M059J (cell line): ENCODE measurements at regions not wholly inside any gene's neighbourhood (a gene's known extent, or its start where the extent isn't known, plus 50 kb on each side); places are given as distances from the start of the nearest gene placed in this dataset.

Experiments used
- DNase-seq: peaks from one replicate; pipeline ENCODE4 v3.0.0-alpha.2; 2012; ENCODE audit warnings: low read depth

GRCh38 chr1:5475572-5475971 is 516.7 kb downstream of the NPHP4 start:
- DNase-seq: no peak

GRCh38 chr1:5473268-5473667 is 519.0 kb downstream of the NPHP4 start:
- no peak for DNase-seq

- peak; percentile 74 for DNase-seq
Measured at GRCh38 chr1:5466487-5466886, 525.7 kb downstream of the NPHP4 start.

GRCh38 chr1:5465281-5465711 is 526.9 kb downstream of the NPHP4 start:
- peak; percentile 34 for DNase-seq

GRCh38 chr1:5464366-5464765 is 527.9 kb downstream of the NPHP4 start:
- DNase-seq: peak; percentile 50

GRCh38 chr1:5460974-5461373 is 531.3 kb downstream of the NPHP4 start:
- no peak for DNase-seq

GRCh38 chr1:5459839-5460610 is 532.2 kb downstream of the NPHP4 start:
- no peak for DNase-seq

GRCh38 chr1:5458248-5458647 is 534.0 kb downstream of the NPHP4 start:
- DNase-seq: no peak

- DNase-seq: peak; percentile 25
Measured at GRCh38 chr1:5456090-5456811, 536.0 kb downstream of the NPHP4 start.

- no peak for DNase-seq
Measured at GRCh38 chr1:5455651-5456050, 536.6 kb downstream of the NPHP4 start.

- DNase-seq: peak; percentile 44
Measured at GRCh38 chr1:5455056-5455455, 537.2 kb downstream of the NPHP4 start.

GRCh38 chr1:5453347-5453746 is 538.9 kb downstream of the NPHP4 start:
- no peak for DNase-seq

- DNase-seq: no peak
Measured at GRCh38 chr1:5451671-5452070, 540.6 kb downstream of the NPHP4 start.

- DNase-seq: no peak
Measured at GRCh38 chr1:5448486-5448885, 543.7 kb downstream of the NPHP4 start.

- DNase-seq: no peak
Measured at GRCh38 chr1:5447503-5447960, 544.7 kb downstream of the NPHP4 start.

- no peak for DNase-seq
Measured at GRCh38 chr1:5444396-5444795, 547.8 kb downstream of the NPHP4 start.

- DNase-seq: no peak
Measured at GRCh38 chr1:5436808-5437207, 555.4 kb downstream of the NPHP4 start.

GRCh38 chr1:5435414-5435813 is 556.8 kb downstream of the NPHP4 start:
- DNase-seq: no peak

- no peak for DNase-seq
Measured at GRCh38 chr1:5432436-5432835, 559.8 kb downstream of the NPHP4 start.

GRCh38 chr1:5430911-5431697 is 561.1 kb downstream of the NPHP4 start:
- no peak for DNase-seq

GRCh38 chr1:5430136-5430535 is 562.1 kb downstream of the NPHP4 start:
- DNase-seq: no peak

GRCh38 chr1:5428351-5428750 is 563.9 kb downstream of the NPHP4 start:
- DNase-seq: peak; percentile 88
